ENCODE measurements at regions not wholly inside any gene's neighbourhood (a gene's known extent, or its start where the extent isn't known, plus 50 kb on each side); places are given as distances from the start of the nearest gene placed in this dataset.

GRCh38 chr3:159806412-159806811 is 182.2 kb upstream of the IL12A start:
- TF ChIP-seq, protein P1, sequence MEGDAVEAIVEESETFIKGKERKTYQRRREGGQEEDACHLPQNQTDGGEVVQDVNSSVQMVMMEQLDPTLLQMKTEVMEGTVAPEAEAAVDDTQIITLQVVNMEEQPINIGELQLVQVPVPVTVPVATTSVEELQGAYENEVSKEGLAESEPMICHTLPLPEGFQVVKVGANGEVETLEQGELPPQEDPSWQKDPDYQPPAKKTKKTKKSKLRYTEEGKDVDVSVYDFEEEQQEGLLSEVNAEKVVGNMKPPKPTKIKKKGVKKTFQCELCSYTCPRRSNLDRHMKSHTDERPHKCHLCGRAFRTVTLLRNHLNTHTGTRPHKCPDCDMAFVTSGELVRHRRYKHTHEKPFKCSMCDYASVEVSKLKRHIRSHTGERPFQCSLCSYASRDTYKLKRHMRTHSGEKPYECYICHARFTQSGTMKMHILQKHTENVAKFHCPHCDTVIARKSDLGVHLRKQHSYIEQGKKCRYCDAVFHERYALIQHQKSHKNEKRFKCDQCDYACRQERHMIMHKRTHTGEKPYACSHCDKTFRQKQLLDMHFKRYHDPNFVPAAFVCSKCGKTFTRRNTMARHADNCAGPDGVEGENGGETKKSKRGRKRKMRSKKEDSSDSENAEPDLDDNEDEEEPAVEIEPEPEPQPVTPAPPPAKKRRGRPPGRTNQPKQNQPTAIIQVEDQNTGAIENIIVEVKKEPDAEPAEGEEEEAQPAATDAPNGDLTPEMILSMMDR (IDR thresholded peaks at IDR 0.05; ENCODE audit: insufficient read depth, low read length, poor library complexity, severe bottlenecking): no peak
- no peak for TF ChIP-seq EZH2phosphoT487 (conservative IDR thresholded peaks at IDR 0.05; ENCODE audit: low read length)

Data from SU-DHL-6 (cell line).